Renal cortical epithelial cell (primary cell): ENCODE measurements at regions not wholly inside any gene's neighbourhood (a gene's known extent, or its start where the extent isn't known, plus 50 kb on each side); places are given as distances from the start of the nearest gene placed in this dataset.

ENCODE experiments used
- DNase-seq: peaks from one replicate; pipeline ENCODE4 v3.0.0-alpha.2; 2011; ENCODE audit warnings: low read depth

- DNase-seq = no peak
Measured at GRCh38 chr6:149149653-149150052, 167.9 kb upstream of the TAB2 start.

- no peak for DNase-seq
Measured at GRCh38 chr6:149150301-149150700, 167.2 kb upstream of the TAB2 start.

GRCh38 chr6:149150801-149151398, 166.6 kb upstream of the TAB2 start:
- no peak for DNase-seq

- no peak for DNase-seq
Measured at GRCh38 chr6:149152521-149152920, 165.0 kb upstream of the TAB2 start.

- DNase-seq = no peak
Measured at GRCh38 chr6:149153100-149153499, 164.4 kb upstream of the TAB2 start.

GRCh38 chr6:149153693-149154092, 163.8 kb upstream of the TAB2 start:
- DNase-seq = no peak

GRCh38 chr6:149154261-149154821, 163.2 kb upstream of the TAB2 start:
- no peak for DNase-seq

GRCh38 chr6:149157126-149157525, 160.4 kb upstream of the TAB2 start:
- no peak for DNase-seq

- no peak for DNase-seq
Measured at GRCh38 chr6:149158076-149158475, 159.4 kb upstream of the TAB2 start.

- peak; percentile 73 for DNase-seq
Measured at GRCh38 chr6:149160943-149161342, 156.6 kb upstream of the TAB2 start.

GRCh38 chr6:149162924-149163323, 154.6 kb upstream of the TAB2 start:
- no peak for DNase-seq

- no peak for DNase-seq
Measured at GRCh38 chr6:149164199-149164750, 153.2 kb upstream of the TAB2 start.

GRCh38 chr6:149166336-149166735, 151.2 kb upstream of the TAB2 start:
- DNase-seq = peak; percentile 8

GRCh38 chr6:149166747-149167146, 150.8 kb upstream of the TAB2 start:
- DNase-seq = peak; percentile 28

- no peak for DNase-seq
Measured at GRCh38 chr6:149168968-149169367, 148.5 kb upstream of the TAB2 start.

GRCh38 chr6:149169761-149170511, 147.6 kb upstream of the TAB2 start:
- no peak for DNase-seq

GRCh38 chr6:149170564-149171452, 146.7 kb upstream of the TAB2 start:
- DNase-seq = peak; percentile 9

GRCh38 chr6:149173222-149173621, 144.3 kb upstream of the TAB2 start:
- DNase-seq = no peak

GRCh38 chr6:149174962-149175361, 142.6 kb upstream of the TAB2 start:
- DNase-seq = no peak

GRCh38 chr6:149176971-149177667, 140.4 kb upstream of the TAB2 start:
- DNase-seq = no peak

GRCh38 chr6:149179431-149179830, 138.1 kb upstream of the TAB2 start:
- no peak for DNase-seq
